H1 (cell line): ENCODE measurements at regions not wholly inside any gene's neighbourhood (a gene's known extent, or its start where the extent isn't known, plus 50 kb on each side); places are given as distances from the start of the nearest gene placed in this dataset.

ENCODE experiments used
- CTCF ChIA-PET: fragments of 300-600 bp; sonication (Branson Sonifier 250); formaldehyde crosslinking; loops from one replicate; lab custom pipeline; 2021; ENCODE audit not compliant: partially characterized antibody; lab: Charles Lee
- POLR2A ChIA-PET: fragments of 300-600 bp; sonication (Branson Sonifier 250); formaldehyde crosslinking; loops from one replicate; lab custom pipeline; 2021; ENCODE audit warnings: inconsistent platforms; ENCODE audit not compliant: partially characterized antibody; lab: Charles Lee
- DNase-seq, 2 experiments: peaks; one replicate each; pipeline versions ENCODE4 v3.0.0 to v3.0.0-alpha.2; 2010 to 2022; ENCODE audit warnings: low spot score in 2 of 2, low read depth in 1 of 2, mixed read lengths in 1 of 2
- FAIRE-seq: peaks from 2 replicates; lab custom pipeline; 2011; peaks lifted over from hg19 to GRCh38; lab: Jason Lieb, UNC
- H2AFZ ChIP-seq: 2 replicates; pipeline ENCODE4 v1.8.1; 2012; ENCODE audit warnings: low read length, inconsistent platforms
- H2AK5ac ChIP-seq: 2 replicates; pipeline ENCODE4 v1.6.1; 2013; ENCODE audit warnings: low read depth, low read length
- H2BK120ac ChIP-seq: replicated peaks from 2 replicates; pipeline ENCODE3; 2013; ENCODE audit warnings: low read depth, low read length, inconsistent platforms
- H2BK12ac ChIP-seq: 2 replicates; pipeline ENCODE4 v1.6.1; 2013; ENCODE audit warnings: low read depth, low read length
- H2BK15ac ChIP-seq: 2 replicates; pipeline ENCODE4 v1.6.1; 2013; ENCODE audit warnings: low read length
- H2BK20ac ChIP-seq: 2 replicates; pipeline ENCODE4 v1.6.1; 2013; ENCODE audit warnings: low read length
- H2BK5ac ChIP-seq: 2 replicates; pipeline ENCODE4 v1.6.1; 2013; ENCODE audit warnings: low read depth, low read length
- H3K14ac ChIP-seq: 2 replicates; pipeline ENCODE4 v1.6.1; 2013; ENCODE audit warnings: inconsistent platforms; ENCODE audit not compliant: insufficient read length
- H3K18ac ChIP-seq: 2 replicates; pipeline ENCODE4 v1.6.1; 2013; ENCODE audit warnings: low read length; ENCODE audit errors: extremely low read depth
- H3K23ac ChIP-seq: 2 replicates; pipeline ENCODE4 v1.6.1; 2013; ENCODE audit warnings: inconsistent platforms; ENCODE audit not compliant: insufficient read length
- H3K23me2 ChIP-seq: 2 replicates; pipeline ENCODE4 v1.6.1; 2013; ENCODE audit warnings: low read depth, low read length
- H3K27ac ChIP-seq: 2 replicates; pipeline ENCODE4 v1.6.1; 2011; ENCODE audit warnings: low read depth, low read length, inconsistent platforms
- H3K27me3 ChIP-seq, 4 experiments: replicated peaks in 1 of 4; 1 replicate in 1 of 4; 2 replicates in 3 of 4; pipeline versions ENCODE4 v1.6.1 to v1.8.1; 2011 to 2013; ENCODE audit warnings: low read length in 3 of 4, mild to moderate bottlenecking in 3 of 4, inconsistent platforms in 2 of 4, mixed read lengths in 2 of 4, moderate library complexity in 1 of 4; ENCODE audit not compliant: control insufficient read depth in 3 of 4, insufficient read depth in 3 of 4; ENCODE audit errors: extremely low read depth in 1 of 4
- H3K36me3 ChIP-seq, 4 experiments: 2 replicates each; pipeline versions ENCODE4 v1.6.1 to v1.8.1; 2011 to 2013; ENCODE audit warnings: mild to moderate bottlenecking in 4 of 4, low read length in 3 of 4, moderate library complexity in 2 of 4, control low read depth in 1 of 4, inconsistent platforms in 1 of 4; ENCODE audit not compliant: insufficient read depth in 4 of 4, control insufficient read depth in 2 of 4
- H3K4ac ChIP-seq: replicated peaks from 2 replicates; pipeline ENCODE3; 2013; ENCODE audit warnings: low read length, low read depth, mixed read lengths, inconsistent platforms; ENCODE audit not compliant: insufficient read length
- H3K4me1 ChIP-seq, 4 experiments: replicated peaks in 1 of 4; 1 replicate in 1 of 4; 2 replicates in 3 of 4; pipeline versions ENCODE4 v1.6.1 to v1.8.1; 2011 to 2013; ENCODE audit warnings: low read length in 3 of 4, inconsistent platforms in 2 of 4, mixed read lengths in 1 of 4; ENCODE audit not compliant: insufficient read depth in 4 of 4, control insufficient read depth in 3 of 4
- H3K4me2 ChIP-seq, 2 experiments: 2 replicates each; pipeline versions ENCODE4 v1.6.1 to v1.8.1; 2011 to 2013; ENCODE audit warnings: low read depth in 2 of 2, low read length in 2 of 2, control low read depth in 1 of 2, inconsistent platforms in 1 of 2, mild to moderate bottlenecking in 1 of 2; ENCODE audit not compliant: insufficient read depth in 1 of 2
- H3K4me3 ChIP-seq, 4 experiments: fragments of 200-600, 300-600 bp in 1 of 4; sonication (generic), shearing (Covaris generic), sonication (Bioruptor Twin) in 1 of 4; 2 replicates each; pipeline versions ENCODE4 v1.5.1 to v1.8.1; 2011 to 2016; ENCODE audit warnings: low read length in 4 of 4, low read depth in 3 of 4, control low read depth in 2 of 4, inconsistent platforms in 2 of 4, mild to moderate bottlenecking in 2 of 4, mixed read lengths in 1 of 4, moderate library complexity in 1 of 4; ENCODE audit not compliant: insufficient read depth in 2 of 4; ENCODE audit errors: extremely low read depth in 1 of 4
- H3K56ac ChIP-seq: replicated peaks from 2 replicates; pipeline ENCODE3; 2013; ENCODE audit warnings: low read depth, mild to moderate bottlenecking, mixed read lengths, low read length, inconsistent platforms; ENCODE audit not compliant: insufficient read length
- H3K79me1 ChIP-seq: 2 replicates; pipeline ENCODE4 v1.6.1; 2013; ENCODE audit warnings: low read depth, low read length, control low read depth
- H3K79me2 ChIP-seq, 2 experiments: 2 replicates each; pipeline versions ENCODE4 v1.6.1 to v1.8.1; 2012 to 2013; ENCODE audit warnings: low read length in 2 of 2, mild to moderate bottlenecking in 2 of 2, inconsistent platforms in 1 of 2; ENCODE audit not compliant: insufficient read depth in 2 of 2, control insufficient read depth in 1 of 2
- H3K9ac ChIP-seq, 4 experiments: replicated peaks in 1 of 4; 1 replicate in 1 of 4; 2 replicates in 3 of 4; pipeline versions ENCODE4 v1.6.1 to v1.8.1; 2011 to 2013; ENCODE audit warnings: low read depth in 3 of 4, low read length in 3 of 4, control low read depth in 2 of 4, mild to moderate bottlenecking in 2 of 4, moderate library complexity in 2 of 4, inconsistent platforms in 1 of 4; ENCODE audit errors: extremely low read depth in 1 of 4
- H3K9me3 ChIP-seq, 2 experiments: 2 replicates each; pipeline versions ENCODE4 v1.6.1 to v1.8.1; 2012 to 2013; ENCODE audit warnings: mild to moderate bottlenecking in 2 of 2, moderate library complexity in 2 of 2, control low read depth in 1 of 2, inconsistent platforms in 1 of 2, low read depth in 1 of 2, low read length in 1 of 2, mixed read lengths in 1 of 2; ENCODE audit not compliant: insufficient read depth in 2 of 2
- H4K20me1 ChIP-seq, 2 experiments: replicated peaks in 1 of 2; 2 replicates each; pipeline versions ENCODE3 to v1.8.1; 2011 to 2013; ENCODE audit warnings: inconsistent platforms in 2 of 2, low read length in 2 of 2, mild to moderate bottlenecking in 1 of 2; ENCODE audit not compliant: insufficient read depth in 2 of 2, control insufficient read depth in 1 of 2
- H4K5ac ChIP-seq: 2 replicates; pipeline ENCODE4 v1.6.1; 2013; ENCODE audit warnings: low read length, low read depth, mixed read lengths, inconsistent platforms; ENCODE audit not compliant: insufficient read length
- H4K8ac ChIP-seq: 2 replicates; pipeline ENCODE4 v1.8.0; 2013; ENCODE audit warnings: mild to moderate bottlenecking, moderate library complexity, low read length, inconsistent platforms; ENCODE audit not compliant: insufficient read depth; ENCODE audit errors: extremely low read depth
- H4K91ac ChIP-seq: replicated peaks from 2 replicates; pipeline ENCODE3; 2013; ENCODE audit warnings: low read length, mixed read lengths, inconsistent platforms; ENCODE audit not compliant: insufficient read length
- BACH1 ChIP-seq: IDR thresholded peaks from 2 replicates; pipeline ENCODE4 v1.6.1; 2012; ENCODE audit warnings: low read length, improper control_type of control experiment
- JUND ChIP-seq: IDR thresholded peaks from 2 replicates; pipeline ENCODE4 v1.6.1; 2011; ENCODE audit warnings: mild to moderate bottlenecking, improper control_type of control experiment, low read length
- MAX ChIP-seq: IDR thresholded peaks from 2 replicates; pipeline ENCODE4 v1.6.1; 2012; ENCODE audit warnings: inconsistent platforms
- NRF1 ChIP-seq: IDR thresholded peaks from 2 replicates; pipeline ENCODE4 v1.6.1; 2011; ENCODE audit warnings: mild to moderate bottlenecking, low read depth, low read length, improper control_type of control experiment
- RAD21 ChIP-seq, 2 experiments: IDR thresholded peaks in 1 of 2; conservative IDR thresholded peaks in 1 of 2; 2 replicates each; pipeline ENCODE4 v1.6.1; 2011; ENCODE audit warnings: low read depth in 2 of 2, low read length in 2 of 2, improper control_type of control experiment in 1 of 2, inconsistent platforms in 1 of 2, mild to moderate bottlenecking in 1 of 2, moderate library complexity in 1 of 2
- WGBS, 2 experiments: shearing (Covaris generic) in 1 of 2; methylation state at CpG; one replicate each; pipeline versions ENCODE4 v1.1.6 to v1.1.7; 2013 to 2015; ENCODE audit warnings: low lambda C conversion rate in 2 of 2, mixed read lengths in 2 of 2, inconsistent platforms in 1 of 2, low coverage in 1 of 2, missing lambda C conversion rate in 1 of 2; ENCODE audit not compliant: insufficient replicate concordance in 2 of 2, insufficient coverage in 1 of 2, insufficient read length in 1 of 2; ENCODE audit errors: extremely low coverage in 1 of 2, missing lambda C conversion rate in 1 of 2; 5-methylcytosine and 5-hydroxymethylcytosine counted together

- no peak overlapping the region for H4K8ac ChIP-seq
- FAIRE-seq (no peak), DNase-seq (peak in 1 of 2 experiments; percentile 32)
- 95% methylated on average over 8 of the region's 8 CpGs; no CpG with 5 or more reads in 1 of the 2 experiments for WGBS, 2 experiments
- H3K79me1 ChIP-seq, result no peaks in the 10 kb centered on the region
- H3K9ac ChIP-seq, result no peak overlapping the region
- H4K20me1 ChIP-seq, result no peaks in the 10 kb centered on the region
- H3K18ac ChIP-seq, result no peak overlapping the region
- H4K5ac ChIP-seq, result no peak overlapping the region
- H3K23ac ChIP-seq, result no peak overlapping the region
- H4K91ac ChIP-seq, result no peak overlapping the region
- no peak overlapping the region for H3K27ac ChIP-seq
- no peak overlapping the region for H3K4me2 ChIP-seq
- no peak overlapping the region for H2BK15ac ChIP-seq
- no peaks in the 10 kb centered on the region for H3K27me3 ChIP-seq
- H3K14ac ChIP-seq, result no peak overlapping the region
- no peak overlapping the region for H2BK5ac ChIP-seq
- ChIA-PET CTCF (no interaction called here), POLR2A (no interaction called here)
- H3K79me2 ChIP-seq, result no peaks in the 10 kb centered on the region
- H2BK120ac ChIP-seq, result no peak overlapping the region
- H3K36me3 ChIP-seq, result no peaks in the 10 kb centered on the region
- no peak overlapping the region for H3K4ac ChIP-seq
- peaks cover 2% of the 10 kb centered on the region; the same call in 1 of the 2 replicates for H3K23me2 ChIP-seq
- H3K4me3 ChIP-seq, result no peak overlapping the region
- no peak overlapping the region for H2BK12ac ChIP-seq
- H3K9me3 ChIP-seq, result no peaks in the 10 kb centered on the region
- H2AFZ ChIP-seq, result no peak overlapping the region
- H3K4me1 ChIP-seq, result peaks cover 0 to 2% (median under 1%) of the 10 kb centered on the region in 4 experiments; a peak in 1 of 7 replicates
- H3K56ac ChIP-seq, result no peak overlapping the region
- no peak overlapping the region for H2AK5ac ChIP-seq
- H2BK20ac ChIP-seq, result no peak overlapping the region
- TF ChIP-seq JUND (no peak), NRF1 (no peak), BACH1 (no peak), MAX (no peak), RAD21 (IDR thresholded peaks at IDR 0.05 in 1 of 2, conservative IDR thresholded peaks at IDR 0.05 in 1 of 2; ENCODE audit: low read depth in 2 of 2, low read length in 2 of 2) (no peak)
Observed at GRCh38 chr3:186452517-186452916, 90.5 kb upstream of the DGKG start.
